Endothelial cell (in vitro differentiated cells): ENCODE measurements at regions not wholly inside any gene's neighbourhood (a gene's known extent, or its start where the extent isn't known, plus 50 kb on each side); places are given as distances from the start of the nearest gene placed in this dataset.

Experiments
- DNase-seq: peaks from one replicate; pipeline ENCODE4 v3.0.0; 2021; ENCODE audit warnings: low spot score
- H3K27ac Mint-ChIP-seq: one replicate; pipeline ENCODE4 v1.8.0; 2021; ENCODE audit warnings: mixed read lengths, inconsistent platforms; ENCODE audit not compliant: unreplicated experiment
- H3K27me3 Mint-ChIP-seq: one replicate; pipeline ENCODE4 v1.8.0; 2021; ENCODE audit warnings: mild to moderate bottlenecking, moderate library complexity, mixed read lengths, inconsistent platforms; ENCODE audit not compliant: unreplicated experiment
- H3K36me3 Mint-ChIP-seq: one replicate; pipeline ENCODE4 v1.8.0; 2021; ENCODE audit warnings: mild to moderate bottlenecking, low read depth, mixed read lengths, inconsistent platforms; ENCODE audit not compliant: unreplicated experiment
- H3K4me1 Mint-ChIP-seq: one replicate; pipeline ENCODE4 v1.8.0; 2021; ENCODE audit warnings: mild to moderate bottlenecking, mixed read lengths, inconsistent platforms; ENCODE audit not compliant: unreplicated experiment
- H3K4me3 Mint-ChIP-seq: one replicate; pipeline ENCODE4 v1.8.0; 2021; ENCODE audit warnings: mild to moderate bottlenecking, mixed read lengths, inconsistent platforms; ENCODE audit not compliant: unreplicated experiment
- H3K9me3 Mint-ChIP-seq: one replicate; pipeline ENCODE4 v1.8.0; 2021; ENCODE audit warnings: mixed read lengths, inconsistent platforms; ENCODE audit not compliant: unreplicated experiment
- CTCF ChIP-seq: fragments of 200-600 bp; sonication (generic); IDR thresholded peaks from one replicate; pipeline ENCODE4 v1.5.0; 2021; ENCODE audit warnings: antibody characterized with exemption; ENCODE audit not compliant: unreplicated experiment

GRCh38 chr6:137434640-137435039, 59.6 kb downstream of the OLIG3 start:
- Mint-ChIP-seq H3K27me3 (peaks cover 4% of the 10 kb centered on the region), H3K4me3 (no peak overlapping the region), H3K4me1 (no peaks in the 10 kb centered on the region), H3K9me3 (no peaks in the 10 kb centered on the region), H3K36me3 (no peaks in the 10 kb centered on the region), H3K27ac (no peak overlapping the region)
- DNase-seq = no peak
- no peak for TF ChIP-seq CTCF

DNA sequence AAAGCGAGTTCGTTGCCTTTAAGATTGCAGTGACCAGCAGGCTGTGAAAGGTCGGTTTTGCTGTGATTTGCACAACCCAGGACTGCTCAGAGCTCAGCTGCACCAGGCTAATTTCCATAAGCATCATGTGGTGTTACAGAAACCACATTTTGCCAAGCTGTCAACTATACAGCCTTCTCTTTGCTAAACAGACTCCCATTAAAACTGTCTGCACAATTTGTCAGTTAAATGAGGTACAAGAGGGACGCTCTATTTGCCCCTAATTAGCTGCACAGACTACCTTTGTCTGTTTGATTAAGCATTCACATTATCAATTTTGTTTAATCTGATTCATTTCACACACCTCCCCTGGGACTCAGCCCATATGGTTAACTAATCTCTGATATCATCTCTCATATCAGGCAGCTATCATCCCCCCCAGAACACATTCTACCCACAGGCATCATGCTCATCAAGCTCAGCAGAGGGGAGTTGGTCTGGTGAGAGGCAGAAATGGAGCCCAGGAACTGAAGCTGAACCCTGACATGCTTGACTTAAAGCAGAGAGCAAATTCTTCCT, 62.1 kb downstream of the OLIG3 start:
- Mint-ChIP-seq H3K4me3 (no peak overlapping the region), H3K4me1 (no peaks in the 10 kb centered on the region), H3K27ac (no peak overlapping the region), H3K27me3 (peaks cover 4% of the 10 kb centered on the region), H3K36me3 (no peaks in the 10 kb centered on the region), H3K9me3 (no peaks in the 10 kb centered on the region)
- DNase-seq = no peak
- TF ChIP-seq CTCF = no peak

DNA sequence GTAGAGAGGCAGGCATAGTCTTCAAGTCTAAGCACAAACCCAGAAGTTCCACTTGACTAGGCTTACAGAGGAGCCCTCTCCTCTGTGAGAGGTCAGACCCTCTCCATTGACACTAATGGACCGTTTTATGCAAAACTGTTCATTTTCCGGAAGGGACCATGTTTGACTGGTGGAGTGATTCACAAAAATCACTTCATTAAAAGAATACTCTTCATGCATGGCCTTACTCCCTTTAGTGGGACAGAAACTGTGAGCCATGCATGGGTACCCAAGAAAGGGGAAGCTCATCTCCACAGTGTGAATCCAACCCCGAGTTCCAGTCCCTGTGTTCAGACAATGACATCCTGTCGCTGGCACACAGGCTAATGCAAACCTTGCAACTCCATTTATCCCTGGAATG, 63.2 kb downstream of the OLIG3 start:
- H3K27me3 Mint-ChIP-seq = peaks cover 4% of the 10 kb centered on the region
- no peak overlapping the region for H3K27ac Mint-ChIP-seq
- TF ChIP-seq CTCF = no peak
- no peak for DNase-seq
- no peaks in the 10 kb centered on the region for H3K4me1 Mint-ChIP-seq
- H3K36me3 Mint-ChIP-seq = no peaks in the 10 kb centered on the region
- H3K4me3 Mint-ChIP-seq = no peak overlapping the region
- H3K9me3 Mint-ChIP-seq = no peaks in the 10 kb centered on the region

DNA sequence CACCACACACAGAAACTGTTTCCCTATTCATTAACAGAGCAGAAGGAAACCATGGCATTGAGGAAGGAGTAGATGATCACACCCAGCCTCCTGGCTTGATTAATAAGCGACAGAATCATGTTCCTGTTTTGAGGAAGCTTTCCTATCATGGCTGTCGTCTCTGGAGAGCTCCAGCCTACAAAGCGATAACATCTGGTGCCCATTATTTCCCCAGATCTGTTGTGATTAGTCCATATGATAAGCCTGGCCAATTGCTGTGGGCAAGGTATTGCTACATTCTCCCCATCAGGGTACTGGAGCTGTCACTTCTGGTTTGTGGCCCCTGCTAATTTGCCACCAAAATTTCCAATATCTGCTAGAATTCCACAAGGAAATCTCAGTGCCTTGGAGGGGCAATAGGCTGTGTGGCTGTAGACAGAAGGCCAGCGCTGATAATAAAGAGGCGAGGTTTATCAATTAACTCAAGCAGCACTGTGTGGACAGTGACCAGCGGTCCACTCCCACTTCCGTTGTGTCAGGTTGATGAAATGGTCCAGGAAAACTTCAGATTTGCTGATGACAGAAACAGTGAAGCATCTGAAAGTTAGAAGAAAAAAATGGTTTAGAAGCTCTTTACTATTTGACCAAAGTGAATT, 66.4 kb downstream of the OLIG3 start:
- peaks cover 11% of the 10 kb centered on the region for H3K4me1 Mint-ChIP-seq
- no peak for TF ChIP-seq CTCF
- no peak for DNase-seq
- no peaks in the 10 kb centered on the region for H3K9me3 Mint-ChIP-seq
- H3K4me3 Mint-ChIP-seq = no peak overlapping the region
- H3K27ac Mint-ChIP-seq = no peak overlapping the region
- no peaks in the 10 kb centered on the region for H3K36me3 Mint-ChIP-seq
- peaks cover 4% of the 10 kb centered on the region for H3K27me3 Mint-ChIP-seq

DNA sequence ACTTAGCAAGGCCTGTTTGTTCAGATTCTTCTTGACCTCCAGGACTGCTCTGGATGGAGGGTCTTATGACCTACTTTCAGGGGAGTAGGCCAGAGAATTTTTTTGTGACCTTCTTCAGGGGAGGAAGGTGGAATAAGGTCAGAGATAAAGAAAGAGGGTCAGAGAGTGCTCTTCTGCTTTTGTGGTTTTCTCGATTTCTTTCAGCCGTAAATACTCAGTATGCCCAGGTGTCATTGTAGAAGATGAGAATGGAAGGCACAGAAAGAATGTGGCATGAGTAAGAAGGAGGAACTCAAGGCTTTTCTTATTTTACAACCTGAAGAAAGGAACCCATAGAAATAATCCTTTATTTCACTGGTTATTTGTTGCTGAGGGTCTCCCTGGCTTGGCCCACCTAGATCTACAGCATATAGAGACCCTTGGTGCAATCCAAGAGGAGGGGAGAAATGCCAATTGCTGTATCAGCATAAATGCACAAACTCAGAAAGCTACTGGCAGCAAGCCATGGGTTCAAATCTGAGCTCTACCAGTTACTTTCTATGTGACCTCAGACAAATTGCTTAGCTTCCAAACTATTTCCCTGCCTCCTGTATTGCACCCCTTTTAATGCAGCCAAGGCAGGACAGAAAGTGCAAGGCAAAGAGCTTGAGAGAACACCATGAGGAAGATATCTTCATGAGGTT, 68.0 kb downstream of the OLIG3 start:
- Mint-ChIP-seq H3K27ac (no peak overlapping the region), H3K4me1 (peaks cover 11% of the 10 kb centered on the region), H3K9me3 (no peaks in the 10 kb centered on the region), H3K36me3 (no peaks in the 10 kb centered on the region), H3K27me3 (no peaks in the 10 kb centered on the region), H3K4me3 (no peak overlapping the region)
- no peak for TF ChIP-seq CTCF
- no peak for DNase-seq
